Head of caudate nucleus (tissue), 42 donors: ENCODE measurements at regions not wholly inside any gene's neighbourhood (a gene's known extent, or its start where the extent isn't known, plus 50 kb on each side); places are given as distances from the start of the nearest gene placed in this dataset.

Experiments
- DNase-seq, 42 donors: peaks; one replicate each; pipeline versions ENCODE4 v3.0.0 to v3.0.0-alpha.2; 2020 to 2021; ENCODE audit warnings: mixed read lengths in 7 of 42
- intact Hi-C: fragments of 100-400 bp; cut with DNase I; formaldehyde crosslinking; loops from one replicate; pipeline ENCODE4 v1.15.0; 2022

- intact Hi-C loops = no loop called here
- no peak for DNase-seq
Observed at GRCh38 chr17:12357600-12357999, 308.1 kb upstream of the MYOCD start.

DNA sequence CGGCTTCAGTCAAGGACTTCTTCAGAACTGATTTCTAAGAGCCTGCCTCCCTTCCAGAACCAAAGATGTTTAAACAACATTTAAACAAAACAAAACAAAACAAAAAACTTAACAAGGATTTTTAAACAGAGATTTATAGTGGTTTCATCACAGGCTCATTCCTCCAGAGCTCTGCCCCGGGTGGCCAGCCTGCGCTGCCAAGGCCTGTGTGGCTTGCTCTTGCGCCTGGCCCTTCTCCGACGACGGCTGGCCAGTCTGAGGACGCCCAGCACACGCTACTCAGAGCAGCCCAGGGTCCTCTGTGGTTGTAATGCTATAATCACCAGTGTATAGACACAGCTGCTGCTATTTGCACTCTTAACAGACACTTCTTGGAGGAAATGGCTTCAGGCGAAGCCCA lies 307.2 kb upstream of the MYOCD start:
- no peak for DNase-seq
- intact Hi-C loops = no loop called here

GRCh38 chr17:12362853-12363455 lies 302.7 kb upstream of the MYOCD start:
- intact Hi-C loops = no loop called here
- DNase-seq = no peak

DNA sequence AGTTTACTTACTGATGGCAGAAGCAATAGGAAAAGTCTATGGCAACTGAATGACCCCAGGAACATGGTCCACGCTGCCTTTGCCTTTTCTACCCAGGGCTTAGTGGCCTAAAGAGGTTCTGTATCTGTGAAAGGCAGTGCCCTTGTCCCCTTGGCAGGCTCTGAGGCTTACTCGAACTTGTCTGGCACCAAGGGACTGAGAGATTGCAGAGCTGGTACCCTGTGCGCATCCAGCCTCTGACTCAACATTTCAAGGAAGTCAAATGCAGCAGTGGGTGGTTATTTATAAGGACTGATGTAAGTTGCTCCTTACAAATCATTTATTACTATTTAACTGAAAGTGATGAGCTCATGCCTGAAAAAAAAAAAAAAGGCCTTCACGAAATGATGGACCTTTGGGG lies 299.9 kb upstream of the MYOCD start:
- intact Hi-C loops = no loop called here
- no peak for DNase-seq

- no peak for DNase-seq
- intact Hi-C loops = no loop called here
Observed at GRCh38 chr17:12369065-12369464, 296.6 kb upstream of the MYOCD start.

- intact Hi-C loops = no loop called here
- no peak for DNase-seq
Observed at GRCh38 chr17:12376276-12376675, 289.4 kb upstream of the MYOCD start.

- intact Hi-C loops = no loop called here
- no peak for DNase-seq
Observed at GRCh38 chr17:12386225-12386624, 279.5 kb upstream of the MYOCD start.

- no peak for DNase-seq
- intact Hi-C loops = no loop called here
Observed at GRCh38 chr17:12388226-12388625, 277.5 kb upstream of the MYOCD start.

DNA sequence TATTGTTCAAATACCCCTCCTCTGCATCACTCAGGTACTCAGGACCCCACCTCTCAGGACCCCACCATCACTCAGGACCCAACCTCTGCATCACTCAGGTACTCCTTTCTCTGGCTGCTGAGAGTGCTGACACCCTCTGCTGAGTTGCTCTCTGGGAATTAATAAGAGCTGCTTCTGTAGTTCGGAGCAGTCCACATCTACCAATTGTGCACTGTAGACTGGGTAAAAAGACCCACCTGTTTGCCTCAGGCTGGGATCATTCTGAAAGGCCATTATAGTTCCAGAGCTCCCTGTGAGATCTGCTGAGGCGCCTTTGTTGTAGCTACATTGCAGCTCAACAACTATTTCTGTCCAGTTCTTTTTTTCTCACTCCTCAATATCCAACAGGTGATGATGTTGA lies 276.3 kb upstream of the MYOCD start:
- DNase-seq = no peak
- intact Hi-C loops = no loop called here

GRCh38 chr17:12390631-12391030 lies 275.1 kb upstream of the MYOCD start:
- intact Hi-C loops = no loop called here
- DNase-seq = no peak

- intact Hi-C loops = no loop called here
- DNase-seq = no peak
Observed at GRCh38 chr17:12391468-12391867, 274.2 kb upstream of the MYOCD start.

DNA sequence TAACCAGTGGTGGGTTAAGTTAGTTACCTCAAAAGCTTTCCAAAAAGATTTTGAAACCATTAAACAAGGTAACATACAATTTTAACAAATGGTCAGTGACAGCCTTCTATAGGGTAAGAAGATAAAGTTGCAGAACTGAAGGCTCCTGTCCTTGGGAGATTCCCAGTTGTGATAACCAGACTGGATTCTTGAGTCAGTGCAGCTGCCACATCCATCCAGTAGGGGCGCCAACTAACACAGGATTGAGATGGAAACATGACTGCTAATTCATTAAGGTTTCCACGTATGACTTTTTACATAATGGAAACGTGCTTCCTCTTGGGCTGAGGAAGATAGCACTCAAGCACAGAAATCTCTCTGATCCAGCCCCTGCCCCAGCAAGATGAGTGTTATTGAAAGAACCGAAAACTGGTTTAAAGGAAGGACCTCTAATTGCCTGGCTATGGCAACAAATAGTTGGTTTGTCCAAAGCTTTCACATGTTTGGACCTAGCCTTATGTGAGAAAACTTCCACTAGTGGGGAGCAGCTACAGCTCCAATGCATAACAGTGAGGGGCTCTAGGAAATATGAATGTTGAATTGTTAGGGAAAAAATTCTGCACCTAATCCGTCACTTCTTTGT lies 269.8 kb upstream of the MYOCD start:
- intact Hi-C loops = no loop called here
- DNase-seq = peak in 8 of 42 donors; percentile 6 to 46 (median 16)

- DNase-seq = no peak
- intact Hi-C loops = no loop called here
Observed at GRCh38 chr17:12398441-12399051, 267.1 kb upstream of the MYOCD start.

GRCh38 chr17:12402963-12403622 lies 262.6 kb upstream of the MYOCD start:
- intact Hi-C loops = no loop called here
- no peak for DNase-seq

- DNase-seq = no peak
- intact Hi-C loops = no loop called here
Observed at GRCh38 chr17:12403881-12404398, 261.8 kb upstream of the MYOCD start.

DNA sequence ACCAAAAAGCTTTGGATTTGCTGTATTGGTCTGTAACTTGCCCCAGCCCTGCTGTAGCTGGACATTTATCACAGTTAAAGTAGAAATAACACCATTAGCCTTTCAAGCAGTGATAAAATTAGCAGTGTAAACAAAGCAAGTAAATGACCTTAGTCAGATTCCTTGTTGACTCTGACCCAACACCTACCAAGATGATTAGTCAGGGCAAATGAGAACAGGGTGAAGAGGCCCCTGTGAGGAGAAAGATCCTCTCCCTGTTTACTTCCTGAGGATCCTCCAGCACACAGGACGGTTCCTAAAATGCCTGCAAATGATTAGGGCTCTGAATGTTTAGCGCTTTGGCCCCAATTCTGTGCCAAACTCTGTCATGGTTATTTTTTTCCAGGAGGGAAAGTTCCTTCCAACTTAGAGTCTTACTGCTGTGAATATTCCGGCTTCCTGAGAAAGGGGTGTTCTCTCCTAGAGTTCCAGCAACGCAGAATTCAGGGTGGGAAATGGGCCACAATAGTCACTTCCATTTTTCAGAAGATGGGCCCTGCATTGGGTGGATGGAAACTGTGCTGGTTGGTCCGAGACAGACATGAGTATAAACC lies 259.0 kb upstream of the MYOCD start:
- intact Hi-C loops = no loop called here
- DNase-seq = no peak

- no peak for DNase-seq
- intact Hi-C loops = no loop called here
Observed at GRCh38 chr17:12407495-12408252, 258.0 kb upstream of the MYOCD start.

GRCh38 chr17:12409082-12409481 lies 256.6 kb upstream of the MYOCD start:
- intact Hi-C loops = no loop called here

DNA sequence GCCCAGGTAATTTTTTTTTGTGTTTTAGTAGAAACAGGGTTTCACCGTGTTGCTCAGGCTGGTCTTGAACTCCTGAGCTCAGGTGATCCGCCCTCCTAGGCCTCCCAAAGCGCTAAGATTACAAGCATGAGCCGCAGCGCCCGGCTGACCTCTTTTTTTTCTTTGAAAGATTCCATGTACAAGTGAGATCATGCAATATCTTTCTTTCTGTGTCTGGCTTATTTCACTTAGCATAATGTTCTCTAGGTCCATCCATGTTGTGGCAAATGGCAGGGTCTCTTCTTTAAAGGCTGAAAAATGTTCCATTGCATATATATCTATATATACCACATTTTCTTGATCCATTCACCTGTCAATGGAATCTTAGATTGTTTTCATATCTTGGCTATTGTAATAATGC lies 255.0 kb upstream of the MYOCD start:
- intact Hi-C loops = no loop called here
- no peak for DNase-seq

More at GRCh38 chr17:12409082-12409481, 256.6 kb upstream of the MYOCD start:
- DNase-seq = no peak
